OCI-LY1 (cell line): ENCODE measurements at regions not wholly inside any gene's neighbourhood (a gene's known extent, or its start where the extent isn't known, plus 50 kb on each side); places are given as distances from the start of the nearest gene placed in this dataset.
A peak's percentile ranks its signal among the peaks of the same experiment; 100 is the strongest.

Source experiments
- H2AFZ ChIP-seq: fragments of 200-600 bp; sonication (generic), shearing (Covaris generic); 2 replicates; pipeline ENCODE4 v1.6.0; 2014; ENCODE audit warnings: antibody characterized with exemption, mild to moderate bottlenecking, low read length
- H3F3A ChIP-seq: fragments of 200-600 bp; sonication (generic), shearing (Covaris generic); 2 replicates; pipeline ENCODE4 v1.6.0; 2014; ENCODE audit warnings: mild to moderate bottlenecking, antibody characterized with exemption, low read length, moderate library complexity; ENCODE audit not compliant: insufficient read depth
- H3K27ac ChIP-seq: fragments of 200-600 bp; sonication (generic); 2 replicates; pipeline ENCODE4 v1.5.1; 2014; ENCODE audit warnings: low read length, mixed run types, mild to moderate bottlenecking, low read depth; ENCODE audit not compliant: poor library complexity, severe bottlenecking
- H3K27me3 ChIP-seq: fragments of 200-600 bp; sonication (generic); 2 replicates; pipeline ENCODE4 v1.6.0; 2014; ENCODE audit warnings: antibody characterized with exemption, mild to moderate bottlenecking, low read length, moderate library complexity; ENCODE audit not compliant: insufficient read depth
- H3K36me3 ChIP-seq: fragments of 200-600 bp; sonication (generic); 2 replicates; pipeline ENCODE4 v1.6.1; 2014; ENCODE audit warnings: mild to moderate bottlenecking, antibody characterized with exemption, low read length, moderate library complexity, mixed read lengths; ENCODE audit not compliant: insufficient read depth
- H3K4me1 ChIP-seq: fragments of 200-600 bp; sonication (generic); 2 replicates; pipeline ENCODE4 v1.5.1; 2014; ENCODE audit warnings: mild to moderate bottlenecking, low read length, moderate library complexity; ENCODE audit not compliant: insufficient read depth, severe bottlenecking
- H3K4me2 ChIP-seq: fragments of 200-600 bp; sonication (generic), shearing (Covaris generic); 2 replicates; pipeline ENCODE4 v1.6.1; 2014; ENCODE audit warnings: low read length
- H3K4me3 ChIP-seq: fragments of 200-600 bp; sonication (generic); 2 replicates; pipeline ENCODE4 v1.5.1; 2014; ENCODE audit warnings: low read length, low read depth, mild to moderate bottlenecking, mixed read lengths; ENCODE audit not compliant: poor library complexity, severe bottlenecking
- H3K79me2 ChIP-seq: fragments of 200-600 bp; shearing (Covaris generic); 2 replicates; pipeline ENCODE4 v1.6.1; 2016; ENCODE audit warnings: mixed run types, low read length, mixed read lengths; ENCODE audit not compliant: insufficient read depth
- H3K9ac ChIP-seq: fragments of 200-600 bp; sonication (generic), shearing (Covaris generic); 2 replicates; pipeline ENCODE4 v1.6.1; 2014; ENCODE audit warnings: mild to moderate bottlenecking, low read length, mixed read lengths
- H3K9me2 ChIP-seq: fragments of 200-600 bp; sonication (generic), shearing (Covaris generic); 2 replicates; pipeline ENCODE4 v1.6.1; 2014; ENCODE audit warnings: low read depth, mild to moderate bottlenecking, low read length, mixed read lengths
- H3K9me3 ChIP-seq: fragments of 200-600 bp; shearing (Covaris generic); 2 replicates; pipeline ENCODE4 v1.6.1; 2014; ENCODE audit warnings: low read length, mixed read lengths
- H4K20me1 ChIP-seq: fragments of 200-600 bp; sonication (generic), shearing (Covaris generic); 2 replicates; pipeline ENCODE4 v1.6.0; 2016; ENCODE audit warnings: mild to moderate bottlenecking, low read length; ENCODE audit not compliant: insufficient read depth
- EZH2 ChIP-seq: fragments of 200-600 bp; sonication (generic), shearing (Covaris generic); IDR thresholded peaks from 2 replicates; pipeline ENCODE4 v1.8.0; 2017; ENCODE audit warnings: borderline replicate concordance, mixed run types, mild to moderate bottlenecking, antibody characterized with exemption, low read length, moderate library complexity, mixed read lengths
- TF ChIP-seq, protein P1 (sequence below): fragments of 200-600 bp; sonication (generic), shearing (Covaris generic); IDR thresholded peaks from 2 replicates; pipeline ENCODE4 v1.5.1; 2017; ENCODE audit warnings: mild to moderate bottlenecking, antibody characterized with exemption, low read length, moderate library complexity, mixed read lengths

DNA sequence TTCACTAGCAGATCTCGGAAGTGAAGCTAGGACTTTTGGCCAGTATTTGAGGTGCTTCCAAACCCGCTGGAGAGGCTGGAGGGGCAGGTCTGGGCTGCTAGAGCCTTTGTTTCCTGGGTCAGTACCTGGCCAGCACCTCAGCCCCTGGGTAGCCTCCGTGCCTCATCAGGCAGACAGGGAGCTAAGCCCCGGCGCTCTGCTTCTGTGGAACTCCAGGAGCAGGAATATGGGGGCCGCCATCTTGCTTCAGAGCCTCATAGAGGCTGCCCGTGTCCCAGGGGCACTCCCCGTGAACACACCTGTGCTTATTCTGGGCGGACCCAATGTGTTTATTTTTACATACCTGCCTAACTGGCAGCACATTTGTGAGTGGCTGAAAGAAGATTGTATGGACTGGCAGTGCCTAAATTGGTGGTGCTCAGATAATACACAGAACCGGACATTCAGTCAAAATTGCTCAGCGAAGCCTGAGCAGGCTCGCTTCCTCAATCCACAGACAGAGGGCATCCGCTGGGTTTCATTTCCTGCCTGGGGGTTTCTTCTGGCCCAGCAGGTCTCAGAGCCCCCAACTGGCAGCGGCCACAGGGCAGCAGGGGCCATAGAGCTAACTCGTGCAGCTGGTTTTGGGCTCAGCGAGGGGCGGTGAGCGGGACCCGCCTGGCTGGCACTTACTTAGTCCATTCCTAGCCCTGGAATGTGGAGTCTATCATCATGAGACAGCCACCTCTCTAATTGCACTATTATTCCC is 176.8 kb upstream of the ALKAL2 start:
- Histone ChIP-seq H3K9ac (peak overlapping the region; percentile 16; the same call in 1 of the 2 replicates), H3K27me3 (no peaks in the 10 kb centered on the region), H3F3A (no peaks in the 10 kb centered on the region), H3K9me3 (no peaks in the 10 kb centered on the region), H4K20me1 (no peaks in the 10 kb centered on the region), H3K4me3 (peak overlapping the region; percentile 8), H2AFZ (no peak overlapping the region), H3K79me2 (no peaks in the 10 kb centered on the region), H3K4me2 (peak overlapping the region; percentile 27), H3K9me2 (no peaks in the 10 kb centered on the region), H3K4me1 (peaks cover 63% of the 10 kb centered on the region), H3K36me3 (no peaks in the 10 kb centered on the region), H3K27ac (peak overlapping the region; percentile 20)
- TF ChIP-seq EZH2 = no peak
- TF ChIP-seq, protein P1, sequence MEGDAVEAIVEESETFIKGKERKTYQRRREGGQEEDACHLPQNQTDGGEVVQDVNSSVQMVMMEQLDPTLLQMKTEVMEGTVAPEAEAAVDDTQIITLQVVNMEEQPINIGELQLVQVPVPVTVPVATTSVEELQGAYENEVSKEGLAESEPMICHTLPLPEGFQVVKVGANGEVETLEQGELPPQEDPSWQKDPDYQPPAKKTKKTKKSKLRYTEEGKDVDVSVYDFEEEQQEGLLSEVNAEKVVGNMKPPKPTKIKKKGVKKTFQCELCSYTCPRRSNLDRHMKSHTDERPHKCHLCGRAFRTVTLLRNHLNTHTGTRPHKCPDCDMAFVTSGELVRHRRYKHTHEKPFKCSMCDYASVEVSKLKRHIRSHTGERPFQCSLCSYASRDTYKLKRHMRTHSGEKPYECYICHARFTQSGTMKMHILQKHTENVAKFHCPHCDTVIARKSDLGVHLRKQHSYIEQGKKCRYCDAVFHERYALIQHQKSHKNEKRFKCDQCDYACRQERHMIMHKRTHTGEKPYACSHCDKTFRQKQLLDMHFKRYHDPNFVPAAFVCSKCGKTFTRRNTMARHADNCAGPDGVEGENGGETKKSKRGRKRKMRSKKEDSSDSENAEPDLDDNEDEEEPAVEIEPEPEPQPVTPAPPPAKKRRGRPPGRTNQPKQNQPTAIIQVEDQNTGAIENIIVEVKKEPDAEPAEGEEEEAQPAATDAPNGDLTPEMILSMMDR = peak; percentile 57

- H2AFZ ChIP-seq = no peak overlapping the region
- no peaks in the 10 kb centered on the region for H3K36me3 ChIP-seq
- TF ChIP-seq, protein P1 = no peak
- no peak for TF ChIP-seq EZH2
- H3K9ac ChIP-seq = no peak overlapping the region
- H3K27me3 ChIP-seq = no peaks in the 10 kb centered on the region
- no peaks in the 10 kb centered on the region for H3K9me2 ChIP-seq
- no peak overlapping the region for H3K4me2 ChIP-seq
- no peak overlapping the region for H3K4me3 ChIP-seq
- H3K27ac ChIP-seq = no peak overlapping the region
- no peaks in the 10 kb centered on the region for H3K79me2 ChIP-seq
- H3K9me3 ChIP-seq = no peaks in the 10 kb centered on the region
- H3F3A ChIP-seq = no peaks in the 10 kb centered on the region
- no peaks in the 10 kb centered on the region for H4K20me1 ChIP-seq
- peaks cover 88% of the 10 kb centered on the region for H3K4me1 ChIP-seq
Measured at GRCh38 chr2:460861-461260, 173.0 kb upstream of the ALKAL2 start.

GRCh38 chr2:459931-460330 is 172.0 kb upstream of the ALKAL2 start:
- H3K9ac ChIP-seq = no peak overlapping the region
- H3K9me2 ChIP-seq = no peaks in the 10 kb centered on the region
- no peaks in the 10 kb centered on the region for H3K79me2 ChIP-seq
- H4K20me1 ChIP-seq = no peaks in the 10 kb centered on the region
- H3K4me2 ChIP-seq = no peak overlapping the region
- H3K36me3 ChIP-seq = no peaks in the 10 kb centered on the region
- H3K27ac ChIP-seq = no peak overlapping the region
- H3K27me3 ChIP-seq = no peaks in the 10 kb centered on the region
- no peaks in the 10 kb centered on the region for H3F3A ChIP-seq
- no peak overlapping the region for H3K4me3 ChIP-seq
- no peak overlapping the region for H2AFZ ChIP-seq
- peaks cover 88% of the 10 kb centered on the region for H3K4me1 ChIP-seq
- no peaks in the 10 kb centered on the region for H3K9me3 ChIP-seq
- TF ChIP-seq, protein P1 = no peak
- no peak for TF ChIP-seq EZH2
